AG08396 (cell line): ENCODE measurements at regions not wholly inside any gene's neighbourhood (a gene's known extent, or its start where the extent isn't known, plus 50 kb on each side); places are given as distances from the start of the nearest gene placed in this dataset.
"Not testable (repeated sequence)": the region's sequence is repeated elsewhere in the genome, so short reads cannot be mapped to it uniquely, and the experiment has no call there.

Source experiments
- DNase-seq: peaks from one replicate; pipeline ENCODE4 v3.0.0; 2012; ENCODE audit warnings: low spot score, mixed read lengths

DNA sequence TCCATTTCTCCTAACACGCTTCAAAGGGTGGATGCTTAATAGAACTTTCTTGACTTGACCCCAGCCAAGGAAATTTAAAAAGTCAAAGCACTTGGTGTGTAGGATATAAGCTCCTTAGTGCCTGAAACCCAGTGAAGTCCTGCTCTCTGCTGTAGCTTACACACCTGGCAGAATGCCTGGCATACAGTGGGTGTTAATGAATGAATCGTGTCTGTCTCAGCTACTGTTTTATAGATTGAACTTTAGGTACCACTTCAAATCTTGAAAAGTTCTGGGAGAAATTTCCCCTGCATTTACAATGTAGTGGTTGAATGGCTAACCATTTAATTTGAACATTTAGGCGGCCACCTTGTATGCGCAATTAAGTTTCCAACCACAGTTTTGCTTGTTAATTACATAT, 70.5 kb upstream of the ZNF217 start:
- DNase-seq, result no peak

DNA sequence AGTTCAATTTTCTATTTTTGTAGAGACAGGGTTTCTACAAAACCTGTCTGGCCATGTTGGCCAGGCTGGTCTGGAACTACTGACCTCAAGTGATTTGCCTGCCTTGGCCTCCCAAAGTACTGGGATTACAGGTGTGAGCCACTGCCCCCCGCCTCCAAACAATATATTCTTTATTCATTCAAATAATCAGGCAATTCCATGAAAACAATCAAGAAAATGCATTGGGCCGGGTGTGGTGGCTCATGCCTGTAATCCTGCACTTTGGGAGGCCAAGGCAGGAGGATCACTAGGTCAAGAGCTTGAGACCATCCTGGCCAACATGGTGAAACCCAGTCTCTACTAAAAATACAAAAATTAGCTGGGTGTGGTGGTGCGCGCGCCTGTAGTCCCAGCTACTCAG, 69.9 kb upstream of the ZNF217 start:
- not testable (repeated sequence) for DNase-seq

DNA sequence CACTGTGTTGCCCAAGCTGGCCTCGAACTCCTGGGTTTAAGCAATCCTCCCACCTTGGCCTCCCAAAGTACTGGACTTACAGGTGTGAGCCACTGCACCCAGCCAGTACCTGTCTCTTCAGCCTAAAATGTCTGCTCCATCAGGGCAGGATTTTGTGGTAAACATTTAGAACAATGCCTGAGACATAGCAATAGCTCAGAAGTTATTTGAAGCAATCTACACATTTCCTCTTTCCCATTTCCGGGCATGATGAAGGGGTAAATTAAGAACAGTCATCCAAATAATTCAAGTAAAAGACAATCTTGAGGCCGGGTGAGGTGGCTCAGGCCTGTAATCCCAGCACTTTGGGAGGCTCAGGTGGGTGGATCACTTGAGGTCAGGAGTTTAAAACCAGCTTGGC, 69.0 kb upstream of the ZNF217 start:
- DNase-seq, result no peak

DNA sequence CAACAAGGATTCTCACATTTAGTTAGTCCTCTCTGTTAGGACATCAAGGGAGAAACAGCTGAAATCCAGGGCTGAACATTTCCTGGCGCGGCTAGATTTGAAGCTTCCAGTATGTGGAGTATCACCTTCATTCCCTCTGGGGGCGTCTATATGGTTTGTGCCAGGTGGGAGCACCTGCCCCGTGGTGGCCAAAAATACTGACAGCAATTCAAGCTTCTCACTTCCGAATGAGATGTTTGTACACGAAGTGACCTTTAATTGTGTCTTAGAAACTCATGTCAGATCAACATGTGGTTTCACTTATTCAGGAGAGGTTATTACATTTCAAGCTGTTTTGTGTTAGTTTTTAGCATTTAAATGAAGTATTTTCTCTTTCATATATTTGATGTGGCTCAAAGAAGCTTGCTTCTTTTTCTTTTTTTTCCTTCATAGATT, 67.3 kb upstream of the ZNF217 start:
- DNase-seq, result no peak

DNA sequence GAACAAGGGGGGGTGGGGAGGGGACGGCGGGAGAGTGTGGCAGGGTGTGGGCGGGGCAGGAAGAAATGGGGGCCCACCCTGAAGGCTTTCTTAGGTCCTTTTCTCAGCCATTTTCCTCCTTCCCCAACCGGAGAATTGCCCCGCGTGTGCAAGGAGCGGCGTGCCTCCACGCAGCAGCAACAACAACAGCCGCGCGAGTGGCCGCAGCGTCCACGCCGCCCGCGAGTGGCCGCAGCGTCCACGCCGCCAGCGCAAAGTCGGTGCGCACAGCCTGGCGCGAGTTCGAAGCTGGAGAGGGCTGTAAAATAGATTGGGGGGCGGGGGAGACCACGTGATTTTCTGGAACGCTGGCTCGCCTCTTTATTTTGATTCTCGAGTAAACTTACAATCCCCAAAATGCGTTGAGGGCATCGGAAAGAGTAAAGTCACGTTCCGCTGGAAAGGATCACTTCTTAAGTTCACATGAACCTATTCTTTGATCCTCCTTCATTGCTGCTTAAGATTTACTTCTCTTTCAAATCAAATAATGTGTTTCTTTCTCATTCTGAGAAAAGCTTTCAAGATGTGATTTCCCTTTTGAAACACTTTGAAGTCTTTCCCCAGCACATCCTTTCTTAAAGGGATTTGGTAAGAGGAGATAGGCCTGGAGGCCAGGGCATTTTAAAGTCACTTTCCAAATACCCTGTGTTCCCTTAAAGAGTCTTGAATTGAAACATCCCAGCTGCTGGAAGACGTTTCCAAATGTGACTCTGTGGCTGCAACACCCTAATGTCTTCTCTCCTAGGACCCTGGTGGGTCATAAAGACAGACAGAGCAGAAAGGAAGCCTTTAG, 66.7 kb upstream of the ZNF217 start:
- DNase-seq, result peak; percentile 40

DNA sequence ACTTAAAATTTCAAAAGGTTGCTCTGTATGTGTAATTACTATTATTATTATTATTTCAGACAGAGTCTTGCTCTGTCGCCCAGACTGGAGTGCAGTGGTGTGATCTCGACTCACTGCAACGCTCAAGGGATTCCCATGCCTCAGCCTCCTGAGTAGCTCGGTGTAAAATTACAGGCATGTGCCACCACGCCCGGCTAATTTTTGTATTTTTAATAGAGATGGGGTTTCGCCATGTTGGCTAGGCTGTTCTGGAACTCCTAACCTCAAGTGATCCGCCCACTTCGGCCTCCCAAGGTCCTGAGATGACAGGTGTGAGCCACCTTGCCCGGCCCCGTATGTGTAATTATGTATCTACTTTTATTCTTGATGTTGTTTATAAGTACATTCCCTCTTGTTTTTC, 65.3 kb upstream of the ZNF217 start:
- no peak for DNase-seq

DNA sequence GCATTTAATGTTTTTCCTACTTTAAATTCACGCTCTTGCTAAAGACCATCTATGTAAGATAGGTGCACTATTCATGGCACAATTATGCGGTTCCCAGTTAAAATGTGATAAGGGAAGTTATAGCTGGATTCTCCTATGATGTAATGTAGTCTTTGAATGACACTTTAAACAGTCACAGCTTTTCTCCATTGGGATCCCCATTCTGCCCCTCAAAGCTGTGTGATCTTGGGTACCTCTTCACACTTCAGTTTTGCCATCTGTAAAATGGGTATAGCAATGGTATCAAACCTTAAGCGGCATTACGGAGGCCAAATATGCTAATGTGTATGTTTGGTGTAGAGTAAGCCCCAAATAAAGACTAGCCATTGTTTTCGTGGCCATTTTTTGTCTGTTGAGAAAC, 64.7 kb upstream of the ZNF217 start:
- no peak for DNase-seq

DNA sequence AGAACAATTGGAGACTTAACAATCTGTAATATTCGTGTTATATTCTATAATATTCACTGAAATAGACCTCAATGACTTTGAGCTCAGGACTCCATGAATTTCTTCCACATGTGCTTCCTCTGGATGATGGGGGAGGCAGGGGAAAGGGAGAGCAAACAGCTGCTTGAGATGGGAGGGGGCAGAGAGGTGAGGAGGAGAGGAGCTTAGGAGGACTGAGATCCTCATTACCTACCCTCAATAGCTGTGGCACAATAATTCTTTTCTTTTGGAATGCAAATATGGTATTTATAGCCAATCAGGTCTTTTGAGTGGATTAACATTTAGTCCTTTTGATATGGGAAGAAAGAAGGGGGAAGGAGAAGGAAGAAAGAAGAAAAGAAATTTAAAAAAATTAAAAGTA, 64.1 kb upstream of the ZNF217 start:
- DNase-seq, result no peak

DNA sequence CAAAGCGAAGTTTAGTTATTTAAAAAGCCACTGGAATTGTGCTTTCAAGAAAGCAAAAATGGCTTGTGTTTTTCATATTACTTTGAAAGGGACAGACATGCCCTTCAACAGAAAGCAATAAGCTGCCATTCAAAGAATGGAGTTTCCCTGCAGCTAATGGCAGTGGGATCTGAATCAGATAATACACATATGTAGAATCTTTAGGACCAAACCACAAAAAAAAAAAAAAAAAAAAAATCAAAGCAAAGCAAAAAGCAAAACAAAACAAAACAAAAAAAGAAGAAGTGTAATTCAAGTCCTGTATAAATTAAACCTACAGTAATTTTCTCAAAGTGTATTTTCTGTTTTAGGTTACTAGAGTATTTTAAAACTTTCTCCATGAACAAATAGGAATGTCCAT, 63.6 kb upstream of the ZNF217 start:
- no peak for DNase-seq

DNA sequence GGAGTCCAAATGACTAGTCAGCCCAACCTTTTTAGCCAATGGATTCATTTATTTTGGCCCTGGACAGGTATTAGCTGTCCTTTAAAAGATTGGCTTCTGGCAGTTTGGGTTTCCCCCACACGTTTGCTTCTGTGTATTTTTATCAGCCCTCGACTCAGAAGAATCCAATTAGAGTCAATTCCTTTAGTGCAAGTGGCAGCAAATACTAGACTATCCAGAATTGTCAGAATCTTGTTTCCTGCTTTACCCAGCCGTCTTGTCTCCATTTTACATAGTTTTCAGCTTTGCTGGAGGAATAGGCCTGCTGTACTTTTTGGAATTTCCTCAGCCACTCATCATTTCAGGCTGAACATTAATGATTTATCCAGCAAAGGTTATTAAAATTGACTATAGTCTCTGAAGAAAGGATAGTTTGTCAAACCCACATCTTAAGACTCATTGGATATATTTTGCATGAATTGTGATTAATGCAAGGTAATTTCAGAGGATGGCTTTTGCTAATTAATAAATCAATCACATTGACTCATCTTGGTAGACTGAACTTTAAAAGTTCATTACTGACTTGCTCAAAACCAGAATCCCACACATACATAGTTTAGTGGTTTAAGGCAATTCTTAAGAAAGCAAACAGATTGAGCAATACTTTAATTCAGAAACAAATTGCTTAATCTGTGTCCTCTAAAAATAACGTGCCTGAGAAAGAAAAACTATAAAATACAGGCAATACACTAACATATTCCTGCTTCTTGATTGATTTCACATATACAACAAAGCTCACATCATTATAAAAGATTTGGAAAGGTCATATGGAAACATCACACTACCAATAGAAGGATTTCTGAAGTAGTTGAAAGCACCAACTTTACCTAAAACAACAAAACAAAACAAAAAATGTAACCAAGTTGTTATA, 62.9 kb upstream of the ZNF217 start:
- DNase-seq, result peak; percentile 39

DNA sequence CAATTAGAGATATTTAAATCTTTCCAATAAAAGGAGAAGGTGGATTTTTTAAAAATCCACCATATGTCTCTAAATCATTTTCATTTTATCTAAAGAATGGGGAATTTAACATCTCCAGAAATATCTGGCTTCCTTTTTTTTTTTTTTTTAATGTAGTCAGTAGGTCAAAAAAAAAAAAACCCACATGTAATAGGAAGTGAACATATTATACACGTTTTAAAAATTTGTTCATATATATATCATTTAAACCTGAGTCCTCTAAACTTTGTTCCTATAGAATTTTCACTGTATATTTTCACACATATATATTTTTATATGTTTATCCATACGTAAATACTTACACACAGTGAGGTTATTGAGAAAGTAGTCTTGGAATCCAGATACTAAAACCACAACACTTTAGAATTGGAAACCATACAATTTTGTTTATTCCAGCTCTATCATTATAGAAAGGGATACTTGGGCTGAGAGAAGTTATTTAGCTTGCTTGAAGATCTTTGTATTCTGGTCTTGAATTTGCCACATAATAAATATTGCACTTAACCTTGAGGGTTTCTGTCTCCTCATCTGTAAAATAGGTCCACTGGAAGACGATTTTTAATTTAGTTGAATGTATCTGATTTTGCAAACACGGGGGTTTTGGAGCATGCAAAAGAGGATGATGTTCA, 62.1 kb upstream of the ZNF217 start:
- DNase-seq, result no peak

DNA sequence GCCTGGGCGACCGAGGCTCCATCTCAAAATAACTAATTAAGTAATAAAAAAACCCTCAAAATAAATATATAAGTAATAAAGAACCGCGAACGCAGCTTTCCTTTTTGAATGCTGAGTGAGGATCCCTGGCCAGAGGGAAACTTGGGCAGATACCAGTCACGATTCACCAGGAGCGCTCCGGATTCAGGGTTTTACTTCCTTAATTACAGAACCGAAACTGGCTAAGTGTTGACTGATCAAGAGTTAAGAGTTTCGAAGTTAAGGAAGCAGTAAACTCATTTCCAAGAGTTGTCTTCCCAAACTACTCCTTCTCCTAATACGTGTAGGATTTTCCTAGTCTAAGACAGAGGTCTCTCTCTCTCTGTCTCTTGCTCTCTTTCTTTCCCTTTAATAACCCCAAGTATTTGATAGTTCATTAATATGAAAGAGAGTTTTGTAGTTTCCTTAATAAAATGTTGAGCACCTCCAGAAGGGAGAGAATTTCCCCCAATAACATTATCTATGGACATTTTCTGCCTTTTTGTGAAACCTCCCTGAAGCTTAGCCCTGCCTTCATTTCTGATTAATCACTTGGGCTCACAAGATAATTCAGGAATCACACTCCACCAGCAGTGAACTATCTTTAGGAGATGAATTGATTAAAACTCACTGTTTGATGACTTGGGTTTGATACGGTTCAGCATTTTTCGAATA, 61.4 kb upstream of the ZNF217 start:
- DNase-seq, result no peak

DNA sequence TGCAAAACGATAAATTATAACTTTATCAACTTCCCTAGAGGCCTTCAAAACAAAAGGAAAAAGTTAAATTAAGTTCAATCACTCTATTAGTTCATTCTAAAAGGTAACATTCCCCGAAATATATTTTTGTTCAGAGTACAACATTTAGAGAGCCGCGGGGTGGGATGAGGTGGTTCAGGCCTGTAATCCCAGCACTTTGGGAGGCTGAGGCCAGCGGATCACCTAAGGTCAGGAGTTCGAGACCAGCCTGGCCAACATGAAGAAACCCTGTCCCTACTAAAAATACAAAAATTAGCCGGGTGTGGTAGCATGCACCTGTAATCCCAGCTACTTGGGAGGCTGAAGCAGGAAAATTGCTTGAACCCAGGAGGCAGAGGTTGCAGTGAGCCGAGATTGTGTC, 60.9 kb upstream of the ZNF217 start:
- DNase-seq, result not testable (repeated sequence)

DNA sequence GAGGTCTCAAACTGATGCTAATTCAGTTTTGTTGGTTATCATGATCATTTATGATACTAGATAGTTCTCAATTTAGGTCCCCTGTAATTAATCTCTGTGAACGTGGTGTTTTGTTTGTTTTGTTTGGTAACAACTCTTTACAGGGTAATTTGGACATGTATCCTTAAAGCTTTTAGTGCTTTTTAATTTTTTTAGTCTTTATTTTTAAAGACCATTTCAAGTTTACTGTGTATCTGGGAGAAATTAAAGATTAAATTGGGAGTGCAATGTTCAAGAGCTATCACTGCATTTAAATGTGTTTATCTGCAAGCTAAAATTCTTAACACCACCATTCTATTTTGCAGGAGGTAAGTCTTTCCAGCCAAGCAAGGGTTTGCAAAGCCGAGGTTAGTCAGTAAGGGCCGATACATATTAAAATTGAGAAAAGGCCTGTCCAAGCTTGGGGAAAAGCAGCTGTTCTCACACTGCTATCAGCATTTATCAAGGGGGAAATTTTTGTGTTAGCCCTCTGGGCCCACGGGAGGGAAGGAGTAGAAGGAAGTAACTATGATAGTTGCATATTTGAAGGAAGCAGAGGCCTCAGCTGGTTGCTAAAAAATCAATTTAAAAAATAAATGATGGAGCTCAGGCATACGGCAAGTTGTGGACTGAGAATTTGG, 59.3 kb upstream of the ZNF217 start:
- no peak for DNase-seq

DNA sequence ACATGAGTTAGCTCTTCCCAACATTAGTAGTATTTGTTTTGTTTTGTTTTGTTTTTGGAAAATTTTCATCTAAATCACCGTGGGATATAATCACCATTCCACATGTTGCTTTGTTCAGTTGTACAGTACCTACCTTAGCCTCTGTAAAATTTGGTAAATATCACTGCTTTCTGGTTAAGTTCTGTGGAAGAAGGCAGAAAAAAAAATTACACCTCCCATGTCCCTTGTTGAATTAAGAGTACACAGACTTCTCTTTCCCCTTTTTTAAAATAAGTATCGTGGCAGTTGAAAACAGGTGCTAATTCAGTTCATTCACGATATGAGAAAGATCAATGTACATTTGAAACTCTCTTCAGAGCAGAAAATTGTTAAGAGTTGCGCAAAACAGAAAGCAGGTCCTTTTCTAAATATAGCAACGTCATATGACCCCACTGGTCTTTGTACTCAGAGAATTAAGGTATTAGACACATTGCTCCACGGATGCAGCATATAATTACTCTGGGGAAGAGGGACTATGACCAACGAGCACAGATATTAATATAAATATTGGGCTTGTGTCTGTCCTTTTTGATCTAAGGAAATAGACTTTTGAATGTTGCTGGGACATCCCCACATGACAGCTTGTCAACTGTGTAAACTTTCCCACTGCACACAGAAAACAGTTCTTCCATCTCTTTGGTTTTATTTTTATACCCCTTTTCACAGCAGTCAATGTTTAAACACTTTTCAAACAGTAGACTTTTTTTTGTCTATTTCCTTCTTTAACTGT, 58.6 kb upstream of the ZNF217 start:
- DNase-seq, result no peak

DNA sequence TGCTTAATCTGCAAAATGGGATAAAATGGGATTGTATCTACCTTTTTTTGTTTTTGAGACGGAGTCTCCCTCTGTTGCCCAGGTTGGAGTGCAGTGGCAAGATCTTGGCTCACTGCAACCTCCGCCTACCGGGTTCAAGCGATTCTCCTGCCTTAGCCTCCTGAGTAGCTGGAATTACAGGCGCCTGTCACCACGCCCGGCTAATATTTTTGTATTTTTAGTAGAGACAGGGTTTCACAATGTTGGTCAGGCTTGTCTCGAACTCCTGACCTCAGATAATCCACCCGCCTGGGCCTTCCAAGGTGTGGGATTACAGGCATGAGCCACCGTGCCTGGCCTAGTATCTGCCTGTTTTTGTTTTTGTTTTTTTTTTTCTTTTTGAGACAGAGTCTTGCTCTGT, 55.9 kb upstream of the ZNF217 start:
- not testable (repeated sequence) for DNase-seq

DNA sequence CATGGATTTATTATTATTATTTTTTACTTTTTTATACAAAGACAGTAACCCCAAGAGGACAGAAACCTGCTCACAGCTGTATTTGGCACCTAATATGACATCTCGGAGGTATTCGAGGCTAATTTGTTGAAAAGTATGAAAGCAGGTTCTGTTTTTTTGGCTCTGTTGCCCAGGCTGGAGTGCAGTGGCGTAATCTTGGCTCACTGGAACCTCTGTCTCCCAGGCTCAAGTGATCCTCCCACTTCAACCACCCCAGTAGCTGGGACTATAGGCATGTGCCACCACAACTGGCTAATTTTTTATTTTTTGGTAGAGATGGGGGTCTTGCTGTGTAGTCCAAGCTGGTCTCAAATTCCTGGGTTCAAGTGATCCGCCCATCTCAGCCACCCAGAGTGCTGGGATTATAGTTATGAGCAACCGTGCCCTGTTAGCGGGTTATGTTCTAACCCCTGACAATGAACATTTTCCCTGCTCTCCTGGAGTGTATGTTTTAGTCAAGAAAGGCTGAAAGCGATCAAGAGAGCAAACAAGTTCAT, 53.7 kb upstream of the ZNF217 start:
- no peak for DNase-seq

DNA sequence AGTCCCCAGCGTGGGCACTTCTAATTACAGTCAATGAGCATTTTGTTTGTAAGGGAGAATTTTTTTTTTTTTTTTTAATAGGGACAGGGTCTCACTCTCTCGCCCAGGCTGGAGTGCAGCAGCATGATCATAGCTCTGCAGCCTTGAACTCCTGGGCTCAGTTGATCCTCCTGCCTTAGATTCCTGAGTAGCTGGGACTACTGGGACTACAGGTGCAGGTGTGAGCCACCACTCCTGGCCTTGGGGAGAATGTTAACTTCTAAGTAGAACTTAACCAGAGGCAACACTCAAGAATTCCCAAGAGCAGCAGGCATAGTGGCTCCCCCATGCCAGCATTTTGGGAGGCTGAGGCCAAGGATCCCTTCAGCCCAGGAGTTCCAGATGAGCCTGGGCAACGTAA, 52.9 kb upstream of the ZNF217 start:
- DNase-seq, result no peak

DNA sequence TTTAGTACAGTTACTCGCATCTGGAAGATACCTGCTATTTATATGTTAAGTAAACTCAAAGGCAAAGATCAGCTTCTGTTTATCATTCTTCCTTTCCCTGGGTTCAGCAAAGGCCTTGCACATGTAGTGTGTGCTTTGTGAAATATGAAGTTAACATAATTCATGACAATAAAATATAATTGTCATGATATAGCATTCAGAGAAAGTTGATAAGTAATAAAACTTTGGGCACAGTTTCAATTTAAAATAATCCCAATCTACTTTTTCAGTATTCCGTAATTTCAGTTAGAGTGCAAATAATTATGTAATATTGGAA, 51.9 kb upstream of the ZNF217 start:
- DNase-seq, result no peak

DNA sequence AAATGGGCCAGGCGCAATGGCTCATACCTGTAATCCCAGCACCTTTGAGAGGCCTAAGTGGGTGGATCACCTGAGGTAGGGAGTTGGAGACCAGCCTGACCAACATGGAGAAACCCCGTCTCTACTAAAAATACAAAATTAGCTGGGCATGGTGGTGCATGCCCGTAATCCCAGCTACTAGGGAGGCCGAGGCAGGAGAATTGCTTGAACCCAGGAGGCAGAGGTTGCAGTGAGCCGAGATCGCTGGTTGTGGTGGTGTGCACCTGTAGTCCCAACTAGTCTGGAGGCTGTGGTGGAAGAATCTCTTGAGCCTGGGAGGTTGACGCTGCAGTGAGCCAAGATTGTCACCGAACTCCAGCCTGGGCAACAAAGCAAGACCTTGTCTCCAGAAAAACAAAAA, 50.5 kb upstream of the ZNF217 start:
- not testable (repeated sequence) for DNase-seq
